Right lobe of liver (tissue), 4 donors: ENCODE measurements at regions not wholly inside any gene's neighbourhood (a gene's known extent, or its start where the extent isn't known, plus 50 kb on each side); places are given as distances from the start of the nearest gene placed in this dataset.
"Not testable (repeated sequence)": the region's sequence is repeated elsewhere in the genome, so short reads cannot be mapped to it uniquely, and the experiment has no call there.

Experiments
- POLR2A ChIP-seq: fragments of 450-650 bp; IDR thresholded peaks from one replicate; pipeline ENCODE4 v1.6.1; 2017; ENCODE audit warnings: antibody characterized with exemption, mild to moderate bottlenecking
- TF ChIP-seq, protein P1 (sequence below), 4 donors: fragments of 200-600 bp in 3 of 4; fragments of 450-650 bp in 1 of 4; IDR thresholded peaks; one replicate each; pipeline versions ENCODE4 v1.5.1 to v1.8.0; 2016 to 2022; ENCODE audit warnings: antibody characterized with exemption in 4 of 4, mild to moderate bottlenecking in 2 of 4
- donor health status: DM: no; HTN: no; CAD: no.
- donor health status: DM: no; HTN: no; CAD: no.
- donor health status: DM: no; HTN: yes; CAD: no.

DNA sequence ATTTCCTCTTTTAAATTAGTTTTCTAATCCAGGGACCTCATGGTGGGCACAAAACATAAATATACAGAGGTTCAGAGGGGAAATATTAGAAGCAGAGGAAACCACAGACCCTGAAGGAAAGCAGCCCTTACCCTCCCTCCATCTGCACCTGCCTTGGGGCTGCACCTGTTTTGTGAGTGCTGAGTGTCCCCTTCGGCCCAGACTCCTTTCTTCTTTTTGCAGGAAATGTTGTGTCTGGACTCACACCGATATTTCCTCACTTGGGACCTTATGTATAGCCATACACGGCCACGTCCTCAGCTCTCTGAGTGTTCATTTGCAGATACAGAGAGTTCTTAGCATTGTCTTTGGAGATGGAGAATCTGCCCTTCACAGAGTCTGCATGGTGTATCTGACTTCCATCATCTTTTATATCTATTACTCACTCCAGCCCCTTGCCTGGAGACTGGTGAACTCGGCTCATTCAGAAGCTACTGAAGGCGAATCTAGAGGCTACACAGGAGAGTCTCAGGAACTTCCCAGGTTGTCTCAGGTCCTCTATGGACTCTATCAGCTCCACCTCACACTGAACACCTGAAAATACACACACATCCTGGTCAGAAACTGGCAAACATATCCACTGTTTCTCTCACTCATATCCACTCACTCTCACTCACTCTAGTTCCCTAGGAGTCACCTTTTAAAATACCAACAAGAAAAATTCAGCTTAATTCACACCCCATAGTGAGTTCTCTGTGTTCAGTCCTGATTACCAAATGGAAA lies 829.7 kb downstream of the TMEM121 start:
- TF ChIP-seq, protein P1, sequence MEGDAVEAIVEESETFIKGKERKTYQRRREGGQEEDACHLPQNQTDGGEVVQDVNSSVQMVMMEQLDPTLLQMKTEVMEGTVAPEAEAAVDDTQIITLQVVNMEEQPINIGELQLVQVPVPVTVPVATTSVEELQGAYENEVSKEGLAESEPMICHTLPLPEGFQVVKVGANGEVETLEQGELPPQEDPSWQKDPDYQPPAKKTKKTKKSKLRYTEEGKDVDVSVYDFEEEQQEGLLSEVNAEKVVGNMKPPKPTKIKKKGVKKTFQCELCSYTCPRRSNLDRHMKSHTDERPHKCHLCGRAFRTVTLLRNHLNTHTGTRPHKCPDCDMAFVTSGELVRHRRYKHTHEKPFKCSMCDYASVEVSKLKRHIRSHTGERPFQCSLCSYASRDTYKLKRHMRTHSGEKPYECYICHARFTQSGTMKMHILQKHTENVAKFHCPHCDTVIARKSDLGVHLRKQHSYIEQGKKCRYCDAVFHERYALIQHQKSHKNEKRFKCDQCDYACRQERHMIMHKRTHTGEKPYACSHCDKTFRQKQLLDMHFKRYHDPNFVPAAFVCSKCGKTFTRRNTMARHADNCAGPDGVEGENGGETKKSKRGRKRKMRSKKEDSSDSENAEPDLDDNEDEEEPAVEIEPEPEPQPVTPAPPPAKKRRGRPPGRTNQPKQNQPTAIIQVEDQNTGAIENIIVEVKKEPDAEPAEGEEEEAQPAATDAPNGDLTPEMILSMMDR (IDR thresholded peaks at IDR 0.05) = not testable (repeated sequence)
- not testable (repeated sequence) for TF ChIP-seq POLR2A
